ENCODE measurements at regions not wholly inside any gene's neighbourhood (a gene's known extent, or its start where the extent isn't known, plus 50 kb on each side); places are given as distances from the start of the nearest gene placed in this dataset.

GRCh38 chr13:31049083-31049482, 112.6 kb downstream of the HSPH1 start:
- no peak for DNase-seq (ENCODE audit: low read depth)

DNA sequence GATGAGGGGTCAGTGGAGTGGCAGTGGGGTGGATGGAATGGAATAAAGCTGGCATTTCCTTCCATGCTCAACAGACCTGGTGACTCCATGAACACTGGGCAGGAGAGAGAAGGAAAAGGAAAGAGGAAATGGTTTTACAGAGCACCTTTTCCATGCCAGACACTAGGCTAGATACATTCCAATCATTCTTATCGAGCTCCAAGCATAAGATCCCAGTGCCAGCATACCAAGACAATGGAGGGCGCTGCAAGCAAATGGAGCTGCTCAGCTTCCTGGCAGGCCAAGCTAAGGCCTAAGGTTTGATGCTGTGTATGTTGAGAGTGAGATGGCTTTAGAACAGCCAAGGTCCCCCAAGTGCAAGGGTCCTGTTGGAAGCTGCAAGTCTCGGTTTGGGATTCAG, 113.2 kb downstream of the HSPH1 start:
- no peak for DNase-seq (ENCODE audit: low read depth)

DNA sequence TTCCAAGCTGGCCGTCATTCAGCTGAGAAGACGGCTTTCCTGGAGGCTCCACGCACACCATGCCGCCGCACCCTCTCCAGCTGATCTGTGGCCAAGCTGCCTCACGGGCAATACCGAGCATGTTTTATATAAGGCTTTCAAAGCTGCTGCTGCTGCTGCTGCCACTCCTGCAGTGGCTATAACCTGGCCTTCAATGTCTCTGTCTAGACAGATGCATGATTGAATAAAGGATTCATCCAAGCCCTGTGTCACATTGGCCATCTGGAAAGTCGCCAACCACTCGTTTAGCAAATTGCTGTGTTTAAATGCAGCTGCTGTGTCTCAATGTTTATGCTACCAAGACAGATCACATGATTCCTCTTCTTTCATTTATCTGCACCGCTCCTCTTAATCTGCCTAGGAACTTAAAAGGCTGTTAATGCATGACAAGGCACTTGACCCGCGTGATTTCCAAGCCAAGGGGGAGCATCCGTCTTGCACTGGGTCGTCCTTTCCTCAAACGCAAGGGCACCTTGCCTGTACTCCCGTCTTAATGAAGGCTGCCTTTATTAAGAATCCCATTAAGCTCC, 114.3 kb downstream of the TEX26 start:
- DNase-seq (ENCODE audit: low read depth): no peak

DNA sequence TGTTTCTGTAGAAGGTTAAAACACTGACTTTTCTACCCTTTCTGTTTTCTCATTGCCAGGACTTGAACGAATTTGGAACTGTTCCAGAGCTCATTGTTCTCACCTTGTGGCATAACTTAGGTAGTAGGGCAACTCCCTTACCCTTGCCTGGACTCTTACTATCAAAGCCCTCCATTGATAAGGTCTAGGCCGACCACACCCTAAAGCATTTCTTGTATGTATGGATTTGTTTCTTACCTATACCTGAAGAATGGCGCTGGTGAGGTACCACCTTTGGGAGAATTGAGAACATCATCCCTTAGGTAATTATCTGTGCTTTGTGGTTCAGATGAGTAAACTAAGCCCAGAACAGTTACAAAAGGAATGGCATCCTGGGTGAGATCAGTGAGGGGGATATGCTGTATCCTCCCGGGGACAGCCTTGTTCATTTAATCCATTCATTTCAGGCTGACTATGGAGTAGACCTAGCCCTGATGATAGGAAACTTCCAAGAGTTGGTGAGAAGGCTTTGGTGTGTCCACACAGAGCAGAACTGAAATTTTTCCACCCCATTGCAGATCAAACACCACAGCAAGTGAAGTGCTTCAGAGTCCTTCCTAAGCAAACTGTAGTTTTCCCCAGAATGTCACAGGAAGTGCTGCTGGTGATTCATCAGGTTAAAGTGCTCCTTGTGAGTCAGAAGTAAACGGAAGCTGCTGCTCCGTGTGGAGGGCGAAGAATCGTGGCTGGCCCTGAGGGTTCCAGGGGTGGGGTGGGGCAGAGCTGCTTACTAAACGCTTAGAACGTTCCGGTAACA, 113.0 kb downstream of the TEX26 start:
- peak; percentile 74 for DNase-seq (ENCODE audit: low read depth)

GRCh38 chr13:31044364-31045285, 112.2 kb downstream of the TEX26 start:
- peak; percentile 79 for DNase-seq (ENCODE audit: low read depth)

- DNase-seq (ENCODE audit: low read depth): no peak
These were observed 111.5 kb downstream of the TEX26 start for GRCh38 chr13:31043957-31044356.

- DNase-seq (ENCODE audit: low read depth): no peak
These were observed 110.2 kb downstream of the TEX26 start for GRCh38 chr13:31042481-31043165.

- DNase-seq (ENCODE audit: low read depth): no peak
These were observed 109.6 kb downstream of the TEX26 start for GRCh38 chr13:31042049-31042448.

GRCh38 chr13:31038834-31039552, 106.5 kb downstream of the TEX26 start:
- DNase-seq (ENCODE audit: low read depth): no peak

GRCh38 chr13:31037874-31038500, 105.5 kb downstream of the TEX26 start:
- DNase-seq (ENCODE audit: low read depth): no peak

- no peak for DNase-seq (ENCODE audit: low read depth)
These were observed 104.6 kb downstream of the TEX26 start for GRCh38 chr13:31036731-31037695.

DNA sequence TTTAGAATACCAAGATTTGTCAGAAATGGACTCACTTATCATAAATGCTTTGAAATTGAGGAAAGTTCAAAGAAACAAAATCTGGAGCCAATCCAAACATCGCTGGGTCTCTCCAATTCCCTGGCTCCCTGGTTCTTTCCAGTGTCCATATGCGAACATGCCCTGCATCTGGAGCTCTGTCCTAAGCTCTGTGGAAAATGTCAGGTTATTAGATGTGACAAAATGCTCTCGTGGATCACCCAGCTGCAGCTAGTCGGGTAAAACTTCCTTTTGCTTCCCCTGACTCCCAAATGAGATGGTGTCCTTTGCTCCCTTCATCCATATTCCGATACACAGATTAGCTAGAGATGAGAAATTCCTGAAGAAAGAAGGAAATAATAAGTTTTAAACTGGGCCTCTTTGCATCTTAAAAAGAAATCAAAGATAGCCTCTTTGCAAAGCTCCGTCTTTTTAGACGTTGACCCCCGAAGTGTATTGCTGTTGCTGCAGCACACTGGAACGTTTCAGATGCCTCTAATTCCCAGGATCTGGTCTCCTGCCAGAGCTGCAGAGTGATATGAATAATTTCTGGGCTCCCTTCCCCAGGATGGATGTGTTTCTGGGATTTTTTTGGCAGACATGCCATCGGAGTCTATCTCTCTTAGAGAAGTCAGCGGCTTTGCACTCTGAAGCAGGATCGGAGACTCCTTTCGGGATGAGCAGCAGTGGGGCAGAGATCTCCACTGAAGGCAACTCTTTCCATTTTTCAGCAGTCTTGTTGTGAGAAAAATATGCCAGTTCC, 102.9 kb downstream of the TEX26 start:
- no peak for DNase-seq (ENCODE audit: low read depth)

GRCh38 chr13:31032528-31033113, 100.2 kb downstream of the TEX26 start:
- no peak for DNase-seq (ENCODE audit: low read depth)

- DNase-seq (ENCODE audit: low read depth): no peak
These were observed 99.0 kb downstream of the TEX26 start for GRCh38 chr13:31031482-31031881.

DNA sequence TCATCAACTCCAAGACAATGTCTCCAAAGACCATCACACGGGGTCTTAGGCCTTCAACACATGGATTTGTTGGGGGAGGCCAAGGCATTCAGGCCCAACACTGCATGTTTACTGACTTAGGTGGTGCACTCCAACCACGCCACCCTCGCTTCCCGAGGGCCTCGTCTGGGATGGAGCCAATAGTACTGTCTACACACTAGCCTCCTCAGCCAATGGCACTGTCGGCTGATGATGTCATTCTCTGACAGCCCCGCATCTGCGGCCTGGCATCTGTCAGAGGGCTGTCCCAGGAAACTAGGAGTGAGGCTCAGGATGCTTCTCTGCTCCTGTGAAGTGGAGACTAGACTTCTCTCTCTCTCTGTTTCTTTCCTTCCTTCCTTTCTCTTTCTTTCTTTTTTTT, 96.6 kb downstream of the TEX26 start:
- no peak for DNase-seq (ENCODE audit: low read depth)

DNA sequence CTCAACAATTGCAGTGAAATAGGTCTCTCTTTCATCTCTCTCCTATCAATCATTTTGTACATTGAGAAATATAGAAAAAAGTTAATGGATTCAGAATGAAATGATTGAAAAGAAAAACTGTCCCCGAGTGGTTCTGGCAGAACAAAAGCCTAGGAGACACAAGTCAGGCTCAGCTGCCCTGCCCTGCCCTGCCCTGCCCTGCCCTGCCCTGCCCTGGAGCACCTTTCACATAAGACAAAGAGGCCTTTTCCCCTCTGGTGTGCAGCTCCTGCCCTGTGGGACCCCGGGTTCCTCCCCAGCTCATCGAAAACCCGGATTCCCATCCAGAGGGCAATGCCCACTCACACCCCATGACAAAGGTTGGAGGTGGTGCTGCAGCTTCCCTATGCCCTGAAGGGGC, 94.7 kb downstream of the TEX26 start:
- no peak for DNase-seq (ENCODE audit: low read depth)
